ENCODE measurements at regions not wholly inside any gene's neighbourhood (a gene's known extent, or its start where the extent isn't known, plus 50 kb on each side); places are given as distances from the start of the nearest gene placed in this dataset.

- TF ChIP-seq CTCF (IDR thresholded peaks at IDR 0.05) (no peak), POLR2A (IDR thresholded peaks at IDR 0.05) (no peak)
Observed at GRCh38 chr10:128599538-128599937, 473.3 kb upstream of the MKI67 start.
